PC-9 (cell line): ENCODE measurements at regions not wholly inside any gene's neighbourhood (a gene's known extent, or its start where the extent isn't known, plus 50 kb on each side); places are given as distances from the start of the nearest gene placed in this dataset.

ENCODE experiments used
- CTCF ChIP-seq: fragments of 200-600 bp; sonication (generic); conservative IDR thresholded peaks from 2 replicates; pipeline ENCODE4 v1.6.1; 2017; ENCODE audit warnings: mixed run types, antibody characterized with exemption, mild to moderate bottlenecking, moderate library complexity
- EZH2 ChIP-seq: fragments of 200-600 bp; sonication (generic); IDR thresholded peaks from 2 replicates; pipeline ENCODE4 v1.8.0; 2017; ENCODE audit warnings: antibody characterized with exemption, low read depth

- TF ChIP-seq CTCF: no peak
- no peak for TF ChIP-seq EZH2
Observed at GRCh38 chr6:84332139-84333034, 104.9 kb upstream of the CEP162 start.
